AG09319 (cell line): ENCODE measurements at regions not wholly inside any gene's neighbourhood (a gene's known extent, or its start where the extent isn't known, plus 50 kb on each side); places are given as distances from the start of the nearest gene placed in this dataset.

Source experiments
- DNase-seq: peaks from one replicate; pipeline ENCODE4 v3.0.0-alpha.2; 2010; ENCODE audit warnings: low read depth; ENCODE audit errors: extremely low read depth
- CTCF ChIP-seq: IDR thresholded peaks from 2 replicates; pipeline ENCODE4 v1.5.1; 2011; ENCODE audit warnings: low read depth, mild to moderate bottlenecking, inconsistent platforms, low read length, moderate library complexity

- TF ChIP-seq CTCF: no peak
- no peak for DNase-seq
These were observed 396.7 kb downstream of the CDH2 start for GRCh38 chr18:27780061-27780745.

GRCh38 chr18:27778925-27779324 is 398.0 kb downstream of the CDH2 start:
- no peak for TF ChIP-seq CTCF
- no peak for DNase-seq

GRCh38 chr18:27778441-27778840 is 398.5 kb downstream of the CDH2 start:
- no peak for DNase-seq
- peak; percentile 59 for TF ChIP-seq CTCF

- DNase-seq: no peak
- TF ChIP-seq CTCF: no peak
These were observed 404.8 kb downstream of the CDH2 start for GRCh38 chr18:27772081-27772480.

- DNase-seq: no peak
- no peak for TF ChIP-seq CTCF
These were observed 405.4 kb downstream of the CDH2 start for GRCh38 chr18:27771571-27771970.

- TF ChIP-seq CTCF: no peak
- no peak for DNase-seq
These were observed 407.8 kb downstream of the CDH2 start for GRCh38 chr18:27769152-27769551.

- DNase-seq: no peak
- TF ChIP-seq CTCF: no peak
These were observed 413.0 kb downstream of the CDH2 start for GRCh38 chr18:27763936-27764335.
